ENCODE measurements at regions not wholly inside any gene's neighbourhood (a gene's known extent, or its start where the extent isn't known, plus 50 kb on each side); places are given as distances from the start of the nearest gene placed in this dataset.

DNA sequence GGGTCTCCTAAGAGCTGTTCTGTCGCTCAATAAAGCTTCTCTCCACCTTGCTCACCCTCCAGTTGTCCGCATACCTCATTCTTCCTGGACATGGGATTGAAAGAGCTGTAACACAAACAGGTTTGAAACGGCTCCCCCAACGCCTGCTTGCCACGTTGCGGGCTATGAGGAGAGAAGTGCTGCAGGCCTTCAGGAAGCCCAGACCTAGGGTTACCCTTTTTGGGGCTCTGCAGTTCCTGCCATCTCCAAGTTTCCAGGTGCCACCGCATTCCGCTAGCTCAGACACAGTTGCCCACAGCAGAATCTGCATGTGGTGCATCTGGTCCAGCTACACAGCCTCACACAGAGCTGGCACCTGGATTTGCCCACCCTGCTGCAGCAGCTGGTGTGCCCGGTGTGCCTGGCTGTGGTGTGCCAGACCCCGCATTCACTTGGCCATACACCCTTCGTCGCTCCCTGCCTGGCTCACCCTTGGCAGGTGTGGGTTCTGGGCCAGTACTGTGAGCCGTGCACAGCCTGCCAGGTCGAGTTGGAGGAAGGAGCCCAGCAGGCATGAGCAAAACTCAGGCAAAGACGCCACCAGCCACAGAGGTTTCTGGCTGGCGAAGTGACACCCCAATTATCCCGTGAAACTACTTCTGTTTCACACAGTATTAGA, 253.2 kb upstream of the SEMA3A start:
- TF ChIP-seq, protein P1, sequence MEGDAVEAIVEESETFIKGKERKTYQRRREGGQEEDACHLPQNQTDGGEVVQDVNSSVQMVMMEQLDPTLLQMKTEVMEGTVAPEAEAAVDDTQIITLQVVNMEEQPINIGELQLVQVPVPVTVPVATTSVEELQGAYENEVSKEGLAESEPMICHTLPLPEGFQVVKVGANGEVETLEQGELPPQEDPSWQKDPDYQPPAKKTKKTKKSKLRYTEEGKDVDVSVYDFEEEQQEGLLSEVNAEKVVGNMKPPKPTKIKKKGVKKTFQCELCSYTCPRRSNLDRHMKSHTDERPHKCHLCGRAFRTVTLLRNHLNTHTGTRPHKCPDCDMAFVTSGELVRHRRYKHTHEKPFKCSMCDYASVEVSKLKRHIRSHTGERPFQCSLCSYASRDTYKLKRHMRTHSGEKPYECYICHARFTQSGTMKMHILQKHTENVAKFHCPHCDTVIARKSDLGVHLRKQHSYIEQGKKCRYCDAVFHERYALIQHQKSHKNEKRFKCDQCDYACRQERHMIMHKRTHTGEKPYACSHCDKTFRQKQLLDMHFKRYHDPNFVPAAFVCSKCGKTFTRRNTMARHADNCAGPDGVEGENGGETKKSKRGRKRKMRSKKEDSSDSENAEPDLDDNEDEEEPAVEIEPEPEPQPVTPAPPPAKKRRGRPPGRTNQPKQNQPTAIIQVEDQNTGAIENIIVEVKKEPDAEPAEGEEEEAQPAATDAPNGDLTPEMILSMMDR (IDR thresholded peaks at IDR 0.05; ENCODE audit: low read length) = no peak
- no peak for TF ChIP-seq EZH2 (optimal IDR thresholded peaks at IDR 0.05; ENCODE audit: low read depth, low read length)

All from MM.1S (cell line).